ENCODE measurements at regions not wholly inside any gene's neighbourhood (a gene's known extent, or its start where the extent isn't known, plus 50 kb on each side); places are given as distances from the start of the nearest gene placed in this dataset.

DNA sequence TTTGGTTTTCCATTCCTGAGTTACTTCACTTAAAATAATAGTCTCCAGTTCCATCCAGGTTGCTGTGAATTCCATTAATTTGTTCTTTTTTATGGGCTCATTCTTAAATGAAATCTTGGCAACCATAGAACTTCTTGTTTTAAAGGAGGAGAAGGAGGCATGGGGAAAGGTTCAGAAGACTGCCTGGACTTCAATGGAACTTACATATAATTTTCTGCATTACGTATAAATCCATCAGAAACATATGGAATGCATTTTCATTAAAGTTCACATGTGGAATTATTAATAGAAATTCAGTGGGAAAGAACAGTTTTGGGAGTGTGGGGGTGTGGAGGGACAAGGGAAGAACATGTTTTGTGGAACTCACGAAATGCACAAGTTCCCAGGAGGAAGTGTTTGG is 176.6 kb upstream of the PRKCQ start:
- no peak for DNase-seq (ENCODE audit: insufficient read length, low spot score)
- no peak for TF ChIP-seq CTCF (IDR thresholded peaks at IDR 0.05; ENCODE audit: insufficient read depth, missing control alignments)
- no peak for FAIRE-seq

DNA sequence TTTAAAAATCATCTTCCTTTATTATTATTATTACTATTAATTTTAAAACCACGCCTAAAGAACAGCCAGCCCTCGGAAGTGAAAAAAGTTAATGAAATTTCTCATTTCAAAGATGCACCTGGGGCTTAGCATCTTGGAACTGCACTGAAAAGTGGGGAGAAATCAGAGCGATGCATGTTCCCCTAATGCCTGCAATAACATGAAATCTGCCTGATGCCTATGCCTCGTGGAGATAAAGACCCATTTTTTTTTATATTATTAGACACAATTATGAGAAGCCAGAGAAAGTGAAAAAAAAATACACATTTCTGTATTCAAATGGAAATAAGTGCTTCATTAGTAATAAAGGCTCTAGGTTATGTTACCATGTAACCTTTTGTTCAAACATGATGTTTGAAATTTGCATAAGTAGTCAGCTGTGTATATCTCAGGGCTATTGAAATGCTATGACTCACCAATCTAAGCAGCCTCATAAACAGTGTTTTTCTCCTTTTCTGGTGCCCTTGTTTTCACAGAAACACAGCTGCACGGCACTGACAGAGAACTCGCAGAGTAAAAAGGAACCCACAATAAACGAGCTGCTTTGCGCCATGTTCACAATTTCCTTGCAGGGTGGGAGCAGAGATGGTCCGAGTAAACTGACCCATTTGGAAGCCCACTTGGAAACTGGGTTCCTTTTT is 175.8 kb upstream of the PRKCQ start:
- FAIRE-seq (no peak), DNase-seq (ENCODE audit: insufficient read length, low spot score) (no peak)
- no peak for TF ChIP-seq CTCF (IDR thresholded peaks at IDR 0.05; ENCODE audit: insufficient read depth, missing control alignments)

GRCh38 chr10:6753644-6754043 is 173.6 kb upstream of the PRKCQ start:
- no peak for TF ChIP-seq CTCF (IDR thresholded peaks at IDR 0.05; ENCODE audit: insufficient read depth, missing control alignments)
- FAIRE-seq: no peak
- no peak for DNase-seq (ENCODE audit: insufficient read length, low spot score)

- DNase-seq (ENCODE audit: insufficient read length, low spot score) (no peak), FAIRE-seq (no peak)
- TF ChIP-seq CTCF (IDR thresholded peaks at IDR 0.05; ENCODE audit: insufficient read depth, missing control alignments): no peak
Observed at GRCh38 chr10:6751363-6751762, 171.3 kb upstream of the PRKCQ start.

DNA sequence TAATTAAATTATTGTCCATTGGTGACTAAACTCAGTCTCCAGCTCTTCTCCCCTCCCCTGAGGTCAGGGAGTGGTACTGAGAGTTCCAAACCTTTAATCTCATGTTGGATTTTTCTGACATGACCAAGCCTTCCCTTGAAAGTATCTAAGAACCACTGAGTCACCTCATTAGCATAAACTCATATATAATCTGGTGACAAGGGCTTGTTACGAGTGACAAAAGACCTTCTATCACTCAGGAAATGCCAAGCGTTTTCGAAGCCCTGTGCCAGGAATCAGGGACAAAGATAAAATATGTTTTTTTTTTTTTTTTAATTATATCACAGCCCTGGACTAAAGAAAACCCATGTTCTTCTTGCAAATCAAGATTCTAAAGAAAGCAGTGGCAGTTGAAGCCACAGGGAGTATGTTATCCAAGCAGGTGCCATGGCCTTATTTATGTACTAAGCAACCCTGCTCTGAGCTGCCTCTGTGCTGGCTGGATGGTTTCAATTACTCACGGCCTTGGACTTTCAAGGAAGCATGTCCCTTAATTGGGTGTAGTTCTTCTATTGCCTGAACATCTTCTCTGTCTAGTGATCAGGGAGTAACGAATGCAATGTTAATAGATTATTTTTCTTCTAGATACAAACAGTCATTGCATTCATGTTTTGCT is 169.0 kb upstream of the PRKCQ start:
- FAIRE-seq: no peak

GRCh38 chr10:6748029-6748428 is 168.0 kb upstream of the PRKCQ start:
- FAIRE-seq: no peak
- no peak for TF ChIP-seq CTCF (IDR thresholded peaks at IDR 0.05; ENCODE audit: insufficient read depth, missing control alignments)

More for the DNA sequence above, 169.0 kb upstream of the PRKCQ start:
- no peak for TF ChIP-seq CTCF (IDR thresholded peaks at IDR 0.05; ENCODE audit: insufficient read depth, missing control alignments)
- DNase-seq (ENCODE audit: insufficient read length, low spot score): no peak

GRCh38 chr10:6746782-6747181 is 166.7 kb upstream of the PRKCQ start:
- TF ChIP-seq CTCF (IDR thresholded peaks at IDR 0.05; ENCODE audit: insufficient read depth, missing control alignments): no peak
- DNase-seq (ENCODE audit: insufficient read length, low spot score): no peak
- FAIRE-seq: no peak

More at GRCh38 chr10:6748029-6748428, 168.0 kb upstream of the PRKCQ start:
- no peak for DNase-seq (ENCODE audit: insufficient read length, low spot score)

Measured in D721Med (cell line).